Panc1 (cell line): ENCODE measurements at regions not wholly inside any gene's neighbourhood (a gene's known extent, or its start where the extent isn't known, plus 50 kb on each side); places are given as distances from the start of the nearest gene placed in this dataset.

Source experiments
- POLR2AphosphoS5 ChIP-seq: IDR thresholded peaks from 2 replicates; pipeline ENCODE4 v1.6.1; 2012; ENCODE audit warnings: mild to moderate bottlenecking, low read depth, low read length, moderate library complexity
- TF ChIP-seq, protein P1 (sequence below): fragments of 450-650 bp; IDR thresholded peaks from 2 replicates; pipeline ENCODE4 v1.5.1; 2017; ENCODE audit warnings: mild to moderate bottlenecking
- TF ChIP-seq, protein P2 (sequence below), 2 experiments: IDR thresholded peaks; 2 replicates each; pipeline ENCODE4 v1.6.1; 2011 to 2012; ENCODE audit warnings: low read depth in 2 of 2, control low read depth in 1 of 2, low read length in 1 of 2, mild to moderate bottlenecking in 1 of 2, moderate library complexity in 1 of 2; ENCODE audit not compliant: insufficient read depth in 1 of 2

DNA sequence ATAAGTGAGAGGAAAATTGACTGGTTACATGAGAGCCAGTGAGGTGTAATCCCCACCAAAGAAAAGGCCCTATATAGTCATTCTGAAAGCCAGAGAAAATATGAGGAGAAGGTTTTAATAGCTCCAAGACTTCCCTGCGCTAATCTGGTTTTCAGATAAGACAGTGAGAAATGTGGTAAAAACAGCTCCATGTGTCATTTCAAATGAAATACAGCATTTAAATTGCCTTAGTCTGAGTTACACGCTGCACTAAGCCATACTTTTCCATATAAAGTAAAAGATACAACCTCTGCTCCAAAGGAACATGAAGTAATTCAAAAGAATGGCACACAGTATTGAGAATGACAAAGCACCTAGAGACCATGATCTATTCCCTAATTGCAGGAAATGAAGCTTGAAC is 378.0 kb upstream of the PDE4D start:
- TF ChIP-seq, protein P1, sequence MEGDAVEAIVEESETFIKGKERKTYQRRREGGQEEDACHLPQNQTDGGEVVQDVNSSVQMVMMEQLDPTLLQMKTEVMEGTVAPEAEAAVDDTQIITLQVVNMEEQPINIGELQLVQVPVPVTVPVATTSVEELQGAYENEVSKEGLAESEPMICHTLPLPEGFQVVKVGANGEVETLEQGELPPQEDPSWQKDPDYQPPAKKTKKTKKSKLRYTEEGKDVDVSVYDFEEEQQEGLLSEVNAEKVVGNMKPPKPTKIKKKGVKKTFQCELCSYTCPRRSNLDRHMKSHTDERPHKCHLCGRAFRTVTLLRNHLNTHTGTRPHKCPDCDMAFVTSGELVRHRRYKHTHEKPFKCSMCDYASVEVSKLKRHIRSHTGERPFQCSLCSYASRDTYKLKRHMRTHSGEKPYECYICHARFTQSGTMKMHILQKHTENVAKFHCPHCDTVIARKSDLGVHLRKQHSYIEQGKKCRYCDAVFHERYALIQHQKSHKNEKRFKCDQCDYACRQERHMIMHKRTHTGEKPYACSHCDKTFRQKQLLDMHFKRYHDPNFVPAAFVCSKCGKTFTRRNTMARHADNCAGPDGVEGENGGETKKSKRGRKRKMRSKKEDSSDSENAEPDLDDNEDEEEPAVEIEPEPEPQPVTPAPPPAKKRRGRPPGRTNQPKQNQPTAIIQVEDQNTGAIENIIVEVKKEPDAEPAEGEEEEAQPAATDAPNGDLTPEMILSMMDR, result no peak
- TF ChIP-seq POLR2AphosphoS5, result no peak
- TF ChIP-seq, protein P2, sequence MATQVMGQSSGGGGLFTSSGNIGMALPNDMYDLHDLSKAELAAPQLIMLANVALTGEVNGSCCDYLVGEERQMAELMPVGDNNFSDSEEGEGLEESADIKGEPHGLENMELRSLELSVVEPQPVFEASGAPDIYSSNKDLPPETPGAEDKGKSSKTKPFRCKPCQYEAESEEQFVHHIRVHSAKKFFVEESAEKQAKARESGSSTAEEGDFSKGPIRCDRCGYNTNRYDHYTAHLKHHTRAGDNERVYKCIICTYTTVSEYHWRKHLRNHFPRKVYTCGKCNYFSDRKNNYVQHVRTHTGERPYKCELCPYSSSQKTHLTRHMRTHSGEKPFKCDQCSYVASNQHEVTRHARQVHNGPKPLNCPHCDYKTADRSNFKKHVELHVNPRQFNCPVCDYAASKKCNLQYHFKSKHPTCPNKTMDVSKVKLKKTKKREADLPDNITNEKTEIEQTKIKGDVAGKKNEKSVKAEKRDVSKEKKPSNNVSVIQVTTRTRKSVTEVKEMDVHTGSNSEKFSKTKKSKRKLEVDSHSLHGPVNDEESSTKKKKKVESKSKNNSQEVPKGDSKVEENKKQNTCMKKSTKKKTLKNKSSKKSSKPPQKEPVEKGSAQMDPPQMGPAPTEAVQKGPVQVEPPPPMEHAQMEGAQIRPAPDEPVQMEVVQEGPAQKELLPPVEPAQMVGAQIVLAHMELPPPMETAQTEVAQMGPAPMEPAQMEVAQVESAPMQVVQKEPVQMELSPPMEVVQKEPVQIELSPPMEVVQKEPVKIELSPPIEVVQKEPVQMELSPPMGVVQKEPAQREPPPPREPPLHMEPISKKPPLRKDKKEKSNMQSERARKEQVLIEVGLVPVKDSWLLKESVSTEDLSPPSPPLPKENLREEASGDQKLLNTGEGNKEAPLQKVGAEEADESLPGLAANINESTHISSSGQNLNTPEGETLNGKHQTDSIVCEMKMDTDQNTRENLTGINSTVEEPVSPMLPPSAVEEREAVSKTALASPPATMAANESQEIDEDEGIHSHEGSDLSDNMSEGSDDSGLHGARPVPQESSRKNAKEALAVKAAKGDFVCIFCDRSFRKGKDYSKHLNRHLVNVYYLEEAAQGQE (IDR thresholded peaks at IDR 0.05; ENCODE audit: insufficient read depth in 1 of 2, low read depth in 2 of 2, low read length in 1 of 2), result no peak
